Hematopoietic multipotent progenitor cell treated with erythropoietin and hydrocortisone succinate and interleukin-3 and kit ligand, for 4 days (in vitro differentiated cells): ENCODE measurements at regions not wholly inside any gene's neighbourhood (a gene's known extent, or its start where the extent isn't known, plus 50 kb on each side); places are given as distances from the start of the nearest gene placed in this dataset.

Source experiments
- DNase-seq: peaks from one replicate; pipeline ENCODE4 v3.0.0-alpha.2; 2015

- no peak for DNase-seq
Observed at GRCh38 chr19:31223740-31224534, 125.3 kb downstream of the TSHZ3 start.

GRCh38 chr19:31220540-31220939 is 128.7 kb downstream of the TSHZ3 start:
- DNase-seq: peak; percentile 68

GRCh38 chr19:31214997-31215396 is 134.2 kb downstream of the TSHZ3 start:
- no peak for DNase-seq

- DNase-seq: peak; percentile 96
Observed at GRCh38 chr19:31214086-31214485, 135.2 kb downstream of the TSHZ3 start.

- no peak for DNase-seq
Observed at GRCh38 chr19:31211088-31211487, 138.1 kb downstream of the TSHZ3 start.

GRCh38 chr19:31205887-31206518 is 143.2 kb downstream of the TSHZ3 start:
- DNase-seq: no peak

GRCh38 chr19:31204115-31204514 is 145.1 kb downstream of the TSHZ3 start:
- no peak for DNase-seq

GRCh38 chr19:31185261-31185660 is 164.0 kb downstream of the TSHZ3 start:
- DNase-seq: no peak

GRCh38 chr19:31181535-31181934 is 167.7 kb downstream of the TSHZ3 start:
- no peak for DNase-seq

GRCh38 chr19:31180907-31181306 is 168.3 kb downstream of the TSHZ3 start:
- no peak for DNase-seq

- no peak for DNase-seq
Observed at GRCh38 chr19:31179471-31179852, 169.8 kb downstream of the TSHZ3 start.

- no peak for DNase-seq
Observed at GRCh38 chr19:31178833-31179470, 170.3 kb downstream of the TSHZ3 start.

- DNase-seq: no peak
Observed at GRCh38 chr19:31177246-31177645, 172.0 kb downstream of the TSHZ3 start.

- no peak for DNase-seq
Observed at GRCh38 chr19:31175564-31176348, 173.5 kb downstream of the TSHZ3 start.

GRCh38 chr19:31174948-31175347 is 174.3 kb downstream of the TSHZ3 start:
- DNase-seq: no peak

GRCh38 chr19:31173991-31174390 is 175.2 kb downstream of the TSHZ3 start:
- DNase-seq: no peak

GRCh38 chr19:31171936-31172335 is 177.3 kb downstream of the TSHZ3 start:
- no peak for DNase-seq

- no peak for DNase-seq
Observed at GRCh38 chr19:31170046-31170445, 179.2 kb downstream of the TSHZ3 start.

GRCh38 chr19:31168106-31168625 is 181.1 kb downstream of the TSHZ3 start:
- DNase-seq: no peak

- DNase-seq: peak; percentile 5
Observed at GRCh38 chr19:31167690-31168089, 181.5 kb downstream of the TSHZ3 start.

- DNase-seq: no peak
Observed at GRCh38 chr19:31166206-31166605, 183.0 kb downstream of the TSHZ3 start.

GRCh38 chr19:31164791-31165251 is 184.4 kb downstream of the TSHZ3 start:
- no peak for DNase-seq
